22Rv1 (cell line): ENCODE measurements at regions not wholly inside any gene's neighbourhood (a gene's known extent, or its start where the extent isn't known, plus 50 kb on each side); places are given as distances from the start of the nearest gene placed in this dataset.

ENCODE experiments used
- ZFX ChIP-seq: fragments of 450-650 bp; IDR thresholded peaks from 2 replicates; pipeline ENCODE4 v1.6.1; 2017; ENCODE audit warnings: antibody characterized with exemption, borderline replicate concordance
- TF ChIP-seq, protein P1 (sequence below): fragments of 450-650 bp; IDR thresholded peaks from 2 replicates; pipeline ENCODE4 v1.5.1; 2017; ENCODE audit warnings: mild to moderate bottlenecking

DNA sequence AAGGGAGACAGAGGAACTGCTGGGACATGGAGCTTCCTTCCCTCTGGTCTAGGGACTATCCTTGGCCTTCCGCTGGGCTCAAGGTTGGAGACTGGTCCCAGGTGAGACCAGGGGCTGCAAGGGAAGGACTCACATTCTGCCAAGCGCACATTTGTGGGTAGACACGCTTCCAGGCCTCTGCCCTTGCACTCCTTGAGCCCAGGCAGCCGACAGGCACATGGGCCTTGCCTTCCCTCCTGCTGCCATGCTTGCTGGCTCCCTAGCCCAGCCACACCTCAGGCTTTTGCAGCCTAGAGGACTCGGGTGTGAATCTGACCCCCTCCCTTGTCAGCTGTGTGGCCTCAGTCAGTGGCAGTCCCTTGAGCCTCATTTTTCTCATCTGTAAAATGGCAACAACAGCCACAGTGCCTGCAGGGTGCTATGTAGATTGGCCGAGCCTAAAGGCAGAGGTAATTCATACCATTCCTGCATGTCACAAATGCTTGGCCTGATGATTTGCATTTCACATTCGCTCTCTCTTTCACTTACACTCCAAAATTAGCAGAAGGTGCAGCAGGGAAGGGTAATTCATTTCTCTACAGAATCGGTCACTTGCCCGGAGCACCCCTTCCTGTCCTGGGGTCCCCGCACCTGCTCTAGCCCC is 57.6 kb upstream of the NECTIN1 start:
- TF ChIP-seq, protein P1, sequence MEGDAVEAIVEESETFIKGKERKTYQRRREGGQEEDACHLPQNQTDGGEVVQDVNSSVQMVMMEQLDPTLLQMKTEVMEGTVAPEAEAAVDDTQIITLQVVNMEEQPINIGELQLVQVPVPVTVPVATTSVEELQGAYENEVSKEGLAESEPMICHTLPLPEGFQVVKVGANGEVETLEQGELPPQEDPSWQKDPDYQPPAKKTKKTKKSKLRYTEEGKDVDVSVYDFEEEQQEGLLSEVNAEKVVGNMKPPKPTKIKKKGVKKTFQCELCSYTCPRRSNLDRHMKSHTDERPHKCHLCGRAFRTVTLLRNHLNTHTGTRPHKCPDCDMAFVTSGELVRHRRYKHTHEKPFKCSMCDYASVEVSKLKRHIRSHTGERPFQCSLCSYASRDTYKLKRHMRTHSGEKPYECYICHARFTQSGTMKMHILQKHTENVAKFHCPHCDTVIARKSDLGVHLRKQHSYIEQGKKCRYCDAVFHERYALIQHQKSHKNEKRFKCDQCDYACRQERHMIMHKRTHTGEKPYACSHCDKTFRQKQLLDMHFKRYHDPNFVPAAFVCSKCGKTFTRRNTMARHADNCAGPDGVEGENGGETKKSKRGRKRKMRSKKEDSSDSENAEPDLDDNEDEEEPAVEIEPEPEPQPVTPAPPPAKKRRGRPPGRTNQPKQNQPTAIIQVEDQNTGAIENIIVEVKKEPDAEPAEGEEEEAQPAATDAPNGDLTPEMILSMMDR: no peak
- TF ChIP-seq ZFX: no peak
